HCT116 (cell line): ENCODE measurements at regions not wholly inside any gene's neighbourhood (a gene's known extent, or its start where the extent isn't known, plus 50 kb on each side); places are given as distances from the start of the nearest gene placed in this dataset.

ENCODE experiments used
- ATAC-seq: fragments of 200-7000 bp; cut with Tn5 transposase; 2 replicates; pipeline ENCODE4 v1.9.1; 2020; ENCODE audit warnings: mild to moderate bottlenecking, moderate library complexity
- BruUV-seq: library from RNA; stranded (reverse); fragments of 400-500 nt; replicated peaks from 2 replicates; lab custom pipeline; 2021; lab: Mats Ljungman, UMichigan
- CTCF ChIA-PET: fragments of 300-600 bp; sonication (Branson Sonifier 250); formaldehyde crosslinking; loops from one replicate; lab custom pipeline; 2021; ENCODE audit warnings: antibody characterized with exemption; lab: Charles Lee
- POLR2A ChIA-PET: fragments of 300-600, 350-600 bp; sonication (Branson Sonifier 250); formaldehyde crosslinking; loops from one replicate; lab custom pipeline; 2021; ENCODE audit warnings: antibody characterized with exemption; lab: Charles Lee
- RAD21 ChIA-PET, 2 experiments: fragments of 300-600 bp; sonication (Branson Sonifier 250); formaldehyde crosslinking; loops; one replicate each; lab custom pipeline; 2023; ENCODE audit warnings: low total read pairs in 2 of 2; ENCODE audit not compliant: uncharacterized antibody in 2 of 2, unreplicated experiment in 2 of 2, low non-redundant PET in 1 of 2; lab: Charles Lee
- DNase-seq: peaks from one replicate; pipeline ENCODE4 v3.0.0-alpha.2; 2010; ENCODE audit warnings: low read depth, low spot score
- H2AFZ ChIP-seq: fragments of 200-600 bp; shearing (Covaris generic), sonication (generic); 2 replicates; pipeline ENCODE4 v1.6.1; 2017; ENCODE audit warnings: low read depth, mixed run types, mixed read lengths, antibody characterized with exemption, low read length; ENCODE audit not compliant: poor library complexity, severe bottlenecking
- H3K27ac ChIP-seq: 2 replicates; pipeline ENCODE4 v1.5.1; 2012; ENCODE audit warnings: low read depth, low read length
- H3K27me3 ChIP-seq: fragments of 200-600 bp; sonication (generic); 2 replicates; pipeline ENCODE4 v1.6.1; 2016; ENCODE audit warnings: mixed run types, low read length, mixed read lengths; ENCODE audit not compliant: insufficient read depth
- H3K36me3 ChIP-seq, 2 experiments: fragments of 200-500 bp in 1 of 2; fragments of 200-600 bp in 1 of 2; sonication (Bioruptor generic) in 1 of 2; sonication (generic) in 1 of 2; 2 replicates each; pipeline versions ENCODE4 v1.5.1 to v1.6.1; 2014 to 2016; ENCODE audit warnings: low read length in 2 of 2, inconsistent platforms in 1 of 2, mixed read lengths in 1 of 2, mixed run types in 1 of 2; ENCODE audit not compliant: insufficient read depth in 2 of 2, control insufficient read depth in 1 of 2
- H3K4me1 ChIP-seq, 2 experiments: fragments of 200-600 bp in 1 of 2; sonication (generic) in 1 of 2; 2 replicates each; pipeline versions ENCODE4 v1.5.1 to v1.6.1; 2012 to 2017; ENCODE audit warnings: low read length in 2 of 2, inconsistent platforms in 1 of 2, mild to moderate bottlenecking in 1 of 2, mixed read lengths in 1 of 2, mixed run types in 1 of 2, moderate library complexity in 1 of 2; ENCODE audit not compliant: insufficient read depth in 2 of 2, control insufficient read depth in 1 of 2
- H3K4me2 ChIP-seq: fragments of 200-600 bp; sonication (generic); 2 replicates; pipeline ENCODE4 v1.6.1; 2017; ENCODE audit warnings: mixed run types, low read length, mixed read lengths
- H3K4me3 ChIP-seq, 2 experiments: fragments of 200-600 bp in 1 of 2; sonication (generic) in 1 of 2; replicated peaks in 1 of 2; 2 replicates each; pipeline ENCODE4 v1.5.1; 2011 to 2016; ENCODE audit warnings: low read length in 2 of 2, control low read depth in 1 of 2, low read depth in 1 of 2, mild to moderate bottlenecking in 1 of 2, mixed read lengths in 1 of 2, mixed run types in 1 of 2
- H3K79me2 ChIP-seq: fragments of 200-600 bp; sonication (generic); 2 replicates; pipeline ENCODE4 v1.6.1; 2017; ENCODE audit warnings: mild to moderate bottlenecking, mixed run types, low read length, moderate library complexity, mixed read lengths; ENCODE audit not compliant: insufficient read depth
- H3K9ac ChIP-seq: fragments of 200-600 bp; sonication (generic); 2 replicates; pipeline ENCODE4 v1.6.1; 2016; ENCODE audit warnings: low read length, mixed read lengths
- H3K9me2 ChIP-seq: fragments of 200-600 bp; sonication (generic), shearing (Covaris generic); 2 replicates; pipeline ENCODE4 v1.6.1; 2017; ENCODE audit warnings: mixed run types, mild to moderate bottlenecking, moderate library complexity; ENCODE audit not compliant: insufficient read depth
- H3K9me3 ChIP-seq, 2 experiments: fragments of 200-500 bp in 1 of 2; fragments of 200-600 bp in 1 of 2; sonication (Bioruptor generic) in 1 of 2; sonication (generic) in 1 of 2; 2 replicates each; pipeline ENCODE4 v1.6.1; 2014 to 2017; ENCODE audit warnings: low read length in 2 of 2, mixed read lengths in 2 of 2, inconsistent platforms in 1 of 2, low read depth in 1 of 2, mild to moderate bottlenecking in 1 of 2, mixed run types in 1 of 2, moderate library complexity in 1 of 2; ENCODE audit not compliant: control insufficient read depth in 1 of 2, insufficient read depth in 1 of 2
- H4K20me1 ChIP-seq: fragments of 200-600 bp; sonication (generic), shearing (Covaris generic); 2 replicates; pipeline ENCODE4 v1.6.1; 2017; ENCODE audit warnings: mixed run types, mild to moderate bottlenecking, moderate library complexity; ENCODE audit not compliant: insufficient read depth
- ATF3 ChIP-seq: IDR thresholded peaks from 2 replicates; pipeline ENCODE4 v1.6.1; 2012
- CBX3 ChIP-seq: IDR thresholded peaks from 2 replicates; pipeline ENCODE4 v1.6.1; 2012; ENCODE audit warnings: low read depth
- CEBPB ChIP-seq: IDR thresholded peaks from 2 replicates; pipeline ENCODE4 v1.6.1; 2012; ENCODE audit warnings: low read depth
- EGR1 ChIP-seq: IDR thresholded peaks from 2 replicates; pipeline ENCODE4 v1.6.1; 2012; ENCODE audit warnings: low read depth
- EZH2 ChIP-seq: fragments of 200-600 bp; sonication (generic); IDR thresholded peaks from 2 replicates; pipeline ENCODE4 v1.6.1; 2017; ENCODE audit warnings: antibody characterized with exemption, mixed run types
- EZH2phosphoT487 ChIP-seq: fragments of 200-600 bp; IDR thresholded peaks from 2 replicates; pipeline ENCODE4 v1.6.1; 2018; ENCODE audit warnings: antibody characterized with exemption, borderline replicate concordance
- JUND ChIP-seq: IDR thresholded peaks from 2 replicates; pipeline ENCODE4 v1.6.1; 2012
- MAX ChIP-seq: IDR thresholded peaks from 2 replicates; pipeline ENCODE4 v1.6.1; 2012
- RAD21 ChIP-seq: IDR thresholded peaks from 2 replicates; pipeline ENCODE4 v1.6.1; 2012; ENCODE audit warnings: low read depth, mild to moderate bottlenecking
- SIN3A ChIP-seq: IDR thresholded peaks from 2 replicates; pipeline ENCODE4 v1.6.1; 2012; ENCODE audit warnings: low read depth
- SP1 ChIP-seq: IDR thresholded peaks from 2 replicates; pipeline ENCODE4 v1.6.1; 2012; ENCODE audit warnings: low read depth
- TCF7L2 ChIP-seq: IDR thresholded peaks from 2 replicates; pipeline ENCODE4 v1.7.0; 2011; ENCODE audit warnings: borderline replicate concordance, inconsistent platforms; ENCODE audit not compliant: insufficient read depth, insufficient read length; ENCODE audit errors: extremely low read depth
- ZFX ChIP-seq: fragments of 450-650 bp; IDR thresholded peaks from 2 replicates; pipeline ENCODE4 v1.6.1; 2017
- ZNF274 ChIP-seq: fragments of 200-500 bp; sonication (Bioruptor generic); IDR thresholded peaks from 2 replicates; pipeline ENCODE4 v1.6.1; 2014; ENCODE audit warnings: mild to moderate bottlenecking, low read depth, low read length, inconsistent platforms
- intact Hi-C: fragments of 100-400 bp; cut with micrococcal nuclease; formaldehyde crosslinking; loops from 2 replicates; pipeline ENCODE4 v1.10.0; 2022
- TF ChIP-seq, protein P1 (sequence below): IDR thresholded peaks from 2 replicates; pipeline ENCODE4 v1.6.1; 2011; ENCODE audit warnings: mild to moderate bottlenecking, low read length, moderate library complexity; ENCODE audit not compliant: insufficient replicate concordance; ENCODE audit errors: extremely low read depth

DNA sequence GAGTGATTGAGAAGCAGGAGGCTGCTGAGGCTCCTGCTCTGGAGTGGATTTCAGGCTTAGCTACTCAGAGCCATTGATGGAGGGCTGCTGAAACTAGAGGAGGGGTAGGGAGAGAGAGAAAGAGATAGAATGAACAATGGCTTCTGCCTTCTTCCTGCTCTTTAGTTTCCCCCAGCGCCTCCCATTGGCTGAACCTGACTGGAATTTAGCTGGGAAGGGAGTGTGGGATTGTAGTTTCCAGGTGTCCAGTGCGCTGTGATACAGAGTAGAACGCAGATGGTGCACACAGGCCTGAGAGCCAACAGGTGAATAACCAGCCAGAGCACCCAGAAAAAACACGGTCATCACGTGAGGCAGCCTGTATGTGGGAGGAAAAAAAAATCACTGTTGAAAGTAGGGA lies 140.1 kb downstream of the IL20RB start:
- CTCF ChIA-PET: no interaction called here
- Histone ChIP-seq H3K9me2 (no peaks in the 10 kb centered on the region), H2AFZ (no peak overlapping the region), H3K4me2 (no peak overlapping the region), H3K27me3 (peaks cover 28% of the 10 kb centered on the region), H3K79me2 (no peaks in the 10 kb centered on the region), H3K9ac (no peak overlapping the region), H3K27ac (no peak overlapping the region), H3K9me3 (no peaks in the 10 kb centered on the region), H4K20me1 (no peaks in the 10 kb centered on the region), H3K4me3 (no peak overlapping the region), H3K4me1 (no peaks in the 10 kb centered on the region), H3K36me3 (no peaks in the 10 kb centered on the region)
- DNase-seq (no peak), ATAC-seq (no peak)
- no TSS peak for BruUV-seq
- RAD21 ChIA-PET: no interaction called here
- TF ChIP-seq TCF7L2 (no peak), JUND (no peak), ZFX (no peak), SP1 (no peak)
- POLR2A ChIA-PET: no interaction called here
- intact Hi-C loops: no loop called here

- Histone ChIP-seq H4K20me1 (no peaks in the 10 kb centered on the region), H3K9ac (no peak overlapping the region), H2AFZ (no peak overlapping the region), H3K36me3 (no peaks in the 10 kb centered on the region), H3K79me2 (no peaks in the 10 kb centered on the region), H3K4me3 (no peak overlapping the region), H3K27ac (no peak overlapping the region), H3K4me1 (no peaks in the 10 kb centered on the region), H3K9me3 (no peaks in the 10 kb centered on the region), H3K9me2 (no peaks in the 10 kb centered on the region), H3K4me2 (no peak overlapping the region), H3K27me3 (peaks cover 27% of the 10 kb centered on the region)
- intact Hi-C loops: no loop called here
- TF ChIP-seq, protein P1, sequence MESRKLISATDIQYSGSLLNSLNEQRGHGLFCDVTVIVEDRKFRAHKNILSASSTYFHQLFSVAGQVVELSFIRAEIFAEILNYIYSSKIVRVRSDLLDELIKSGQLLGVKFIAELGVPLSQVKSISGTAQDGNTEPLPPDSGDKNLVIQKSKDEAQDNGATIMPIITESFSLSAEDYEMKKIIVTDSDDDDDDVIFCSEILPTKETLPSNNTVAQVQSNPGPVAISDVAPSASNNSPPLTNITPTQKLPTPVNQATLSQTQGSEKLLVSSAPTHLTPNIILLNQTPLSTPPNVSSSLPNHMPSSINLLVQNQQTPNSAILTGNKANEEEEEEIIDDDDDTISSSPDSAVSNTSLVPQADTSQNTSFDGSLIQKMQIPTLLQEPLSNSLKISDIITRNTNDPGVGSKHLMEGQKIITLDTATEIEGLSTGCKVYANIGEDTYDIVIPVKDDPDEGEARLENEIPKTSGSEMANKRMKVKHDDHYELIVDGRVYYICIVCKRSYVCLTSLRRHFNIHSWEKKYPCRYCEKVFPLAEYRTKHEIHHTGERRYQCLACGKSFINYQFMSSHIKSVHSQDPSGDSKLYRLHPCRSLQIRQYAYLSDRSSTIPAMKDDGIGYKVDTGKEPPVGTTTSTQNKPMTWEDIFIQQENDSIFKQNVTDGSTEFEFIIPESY: no peak
- no peak for TF ChIP-seq SIN3A
- no peak for TF ChIP-seq ATF3
- no peak for TF ChIP-seq JUND
- TF ChIP-seq CEBPB: no peak
- TF ChIP-seq CBX3: no peak
- TF ChIP-seq TCF7L2: no peak
- TF ChIP-seq EGR1: no peak
- no peak for TF ChIP-seq EZH2phosphoT487
- TF ChIP-seq EZH2: no peak
- no peak for TF ChIP-seq RAD21
- TF ChIP-seq ZNF274: no peak
- no peak for TF ChIP-seq MAX
- ChIA-PET RAD21 (interaction anchor here in 1 of 2 experiments (1.2 kb wide), 1 partner anchor 10 kb away, joined by 3 read pairs; no protein-coding TSS in a partner anchor), CTCF (interaction anchor here (1.5 kb wide), 1 partner anchor 10 kb away, joined by 7 read pairs; no protein-coding TSS in a partner anchor), POLR2A (no interaction called here)
- DNase-seq (no peak), ATAC-seq (no peak)
- no TSS peak for BruUV-seq
Observed at GRCh38 chr3:137099364-137100219, 141.8 kb downstream of the IL20RB start.
